Lung (tissue), 11 donors: ENCODE measurements at regions not wholly inside any gene's neighbourhood (a gene's known extent, or its start where the extent isn't known, plus 50 kb on each side); places are given as distances from the start of the nearest gene placed in this dataset.

Source experiments
- ATAC-seq: fragments of 200-7000 bp; cut with Tn5 transposase; one replicate; pipeline ENCODE4 v1.9.1; 2020; ENCODE audit warnings: moderate number of reproducible peaks; ENCODE audit not compliant: insufficient read depth, low FRiP score
- DNase-seq, 3 donors: peaks; one replicate each; pipeline ENCODE4 v3.0.0-alpha.2; 2013 to 2017
- H3K27ac ChIP-seq, 2 donors: one replicate each; pipeline ENCODE4 v1.5.1; 2013; ENCODE audit warnings: mild to moderate bottlenecking in 2 of 2, moderate library complexity in 2 of 2, control low read depth in 1 of 2, inconsistent platforms in 1 of 2, low read depth in 1 of 2, low read length in 1 of 2
- H3K27me3 ChIP-seq, 3 donors: one replicate each; pipeline ENCODE4 v1.5.1; 2013; ENCODE audit warnings: low read length in 2 of 3; ENCODE audit not compliant: control insufficient read depth in 3 of 3, insufficient read depth in 3 of 3
- H3K36me3 ChIP-seq, 4 donors: one replicate each; pipeline ENCODE4 v1.5.1; 2013; ENCODE audit warnings: low read length in 4 of 4, mild to moderate bottlenecking in 1 of 4, moderate library complexity in 1 of 4; ENCODE audit not compliant: control insufficient read depth in 4 of 4, insufficient read depth in 4 of 4
- H3K4me1 ChIP-seq, 5 donors: one replicate each; pipeline ENCODE4 v1.5.1; 2013; ENCODE audit warnings: low read length in 5 of 5, mild to moderate bottlenecking in 2 of 5, moderate library complexity in 1 of 5; ENCODE audit not compliant: control insufficient read depth in 5 of 5, insufficient read depth in 5 of 5
- H3K4me3 ChIP-seq: one replicate; pipeline ENCODE4 v1.5.1; 2013; ENCODE audit warnings: mild to moderate bottlenecking, control low read depth, moderate library complexity
- H3K9ac ChIP-seq, 2 donors: one replicate each; pipeline ENCODE4 v1.5.1; 2013; ENCODE audit warnings: low read length in 2 of 2, control low read depth in 1 of 2; ENCODE audit not compliant: insufficient read depth in 1 of 2
- H3K9me3 ChIP-seq, 4 donors: one replicate each; pipeline ENCODE4 v1.5.1; 2013; ENCODE audit warnings: low read length in 3 of 4, mild to moderate bottlenecking in 1 of 4, moderate library complexity in 1 of 4; ENCODE audit not compliant: control insufficient read depth in 4 of 4, insufficient read depth in 3 of 4
- CTCF ChIP-seq: IDR thresholded peaks from 2 replicates; pipeline ENCODE4 v1.5.1; 2012; ENCODE audit warnings: mild to moderate bottlenecking; ENCODE audit errors: control extremely low read depth, extremely low read depth
- WGBS, 2 donors: extraction: QIAGEN DNeasy Blood & Tissue Kit; methylation state at CpG; one replicate each; pipeline ENCODE4 v1.1.7; 2013; 5-methylcytosine and 5-hydroxymethylcytosine counted together
- donor health status: control.
- donor health status: control.
- donor health status: Bipolar disorder and iron deficiency.
- donor health status: healthy.
- donor health status: DM: yes; HTN: yes; CAD: no.

GRCh38 chr10:3396116-3396515 is 223.5 kb upstream of the PITRM1 start:
- TF ChIP-seq CTCF: no peak
- Histone ChIP-seq H3K9me3 (peaks cover 0 to 3% (median 0%) of the 10 kb centered on the region in 4 donors), H3K27me3 (no peaks in the 10 kb centered on the region), H3K4me1 (peaks cover 0 to 26% (median 14%) of the 10 kb centered on the region in 5 donors), H3K9ac (no peak overlapping the region), H3K4me3 (no peak overlapping the region), H3K27ac (no peak overlapping the region), H3K36me3 (no peaks in the 10 kb centered on the region)
- 89 to 91% methylated on average over 10 of the region's 10 CpGs for WGBS, 2 donors
- DNase-seq (no peak), ATAC-seq (no peak)

- no peak for ATAC-seq
- 60 to 68% methylated on average over 6 of the region's 6 CpGs for WGBS, 2 donors
- TF ChIP-seq CTCF: no peak
Observed at GRCh38 chr10:3395458-3395861, 222.9 kb upstream of the PITRM1 start.

GRCh38 chr10:3395041-3395440 is 222.5 kb upstream of the PITRM1 start:
- peaks cover 0 to 3% (median 0%) of the 10 kb centered on the region in 4 donors for H3K9me3 ChIP-seq
- TF ChIP-seq CTCF: no peak
- H3K4me3 ChIP-seq: no peak overlapping the region
- WGBS, 2 donors: 81 to 94% methylated on average over 3 of the region's 3 CpGs
- H3K27me3 ChIP-seq: no peaks in the 10 kb centered on the region
- no peak for DNase-seq
- ATAC-seq: no peak
- no peaks in the 10 kb centered on the region for H3K36me3 ChIP-seq
- peaks cover 0 to 15% (median 10%) of the 10 kb centered on the region in 5 donors for H3K4me1 ChIP-seq
- H3K27ac ChIP-seq: no peak overlapping the region
- no peak overlapping the region for H3K9ac ChIP-seq

More at GRCh38 chr10:3395458-3395861, 222.9 kb upstream of the PITRM1 start:
- H3K4me1 ChIP-seq: peaks cover 0 to 19% (median 11%) of the 10 kb centered on the region in 5 donors
- no peak overlapping the region for H3K4me3 ChIP-seq
- no peaks in the 10 kb centered on the region for H3K27me3 ChIP-seq
- H3K27ac ChIP-seq: no peak overlapping the region
- no peaks in the 10 kb centered on the region for H3K36me3 ChIP-seq
- H3K9me3 ChIP-seq: peaks cover 0 to 3% (median 0%) of the 10 kb centered on the region in 4 donors
- no peak for DNase-seq
- H3K9ac ChIP-seq: no peak overlapping the region

GRCh38 chr10:3393958-3394357 is 221.4 kb upstream of the PITRM1 start:
- Histone ChIP-seq H3K27ac (no peak overlapping the region), H3K27me3 (no peaks in the 10 kb centered on the region), H3K9ac (no peak overlapping the region), H3K9me3 (peaks cover 0 to 3% (median 0%) of the 10 kb centered on the region in 4 donors), H3K4me1 (peaks cover 0 to 16% (median 0%) of the 10 kb centered on the region in 5 donors), H3K36me3 (no peaks in the 10 kb centered on the region), H3K4me3 (no peak overlapping the region)
- ATAC-seq (no peak), DNase-seq (no peak)
- 79 to 92% methylated on average over 2 of the region's 2 CpGs for WGBS, 2 donors
- no peak for TF ChIP-seq CTCF
